ENCODE measurements at regions not wholly inside any gene's neighbourhood (a gene's known extent, or its start where the extent isn't known, plus 50 kb on each side); places are given as distances from the start of the nearest gene placed in this dataset.

- TF ChIP-seq CTCF (IDR thresholded peaks at IDR 0.05) = no peak
- Histone ChIP-seq H3K27me3 (no peaks in the 10 kb centered on the region), H3K36me3 (no peaks in the 10 kb centered on the region), H3K27ac (peak overlapping the region in 1 of 10 donors; percentile 37), H3K9me3 (peaks cover 0 to 7% (median 0%) of the 10 kb centered on the region in 11 donors), H3K4me3 (no peak overlapping the region), H3K4me1 (peaks cover 0 to 9% (median 0%) of the 10 kb centered on the region in 9 donors)
- intact Hi-C loops (cut with DNase I) = no loop called here
- DNase-seq = no peak
- WGBS, 2 donors = 89 to 100% methylated on average over 1 of the region's 1 CpG
- no peak for ATAC-seq
These were observed 50.7 kb upstream of the ARRDC3 start for GRCh38 chr5:91433861-91434260.

Data from heart right ventricle (tissue), 16 donors.